NCI-H1092 (cell line): ENCODE measurements at regions not wholly inside any gene's neighbourhood (a gene's known extent, or its start where the extent isn't known, plus 50 kb on each side); places are given as distances from the start of the nearest gene placed in this dataset.
"Not testable (repeated sequence)": the region's sequence is repeated elsewhere in the genome, so short reads cannot be mapped to it uniquely, and the experiment has no call there.

Source experiments
- DNase-seq: peaks from one replicate; lab custom pipeline; 2025; lab: John Stamatoyannopoulos, UW

DNA sequence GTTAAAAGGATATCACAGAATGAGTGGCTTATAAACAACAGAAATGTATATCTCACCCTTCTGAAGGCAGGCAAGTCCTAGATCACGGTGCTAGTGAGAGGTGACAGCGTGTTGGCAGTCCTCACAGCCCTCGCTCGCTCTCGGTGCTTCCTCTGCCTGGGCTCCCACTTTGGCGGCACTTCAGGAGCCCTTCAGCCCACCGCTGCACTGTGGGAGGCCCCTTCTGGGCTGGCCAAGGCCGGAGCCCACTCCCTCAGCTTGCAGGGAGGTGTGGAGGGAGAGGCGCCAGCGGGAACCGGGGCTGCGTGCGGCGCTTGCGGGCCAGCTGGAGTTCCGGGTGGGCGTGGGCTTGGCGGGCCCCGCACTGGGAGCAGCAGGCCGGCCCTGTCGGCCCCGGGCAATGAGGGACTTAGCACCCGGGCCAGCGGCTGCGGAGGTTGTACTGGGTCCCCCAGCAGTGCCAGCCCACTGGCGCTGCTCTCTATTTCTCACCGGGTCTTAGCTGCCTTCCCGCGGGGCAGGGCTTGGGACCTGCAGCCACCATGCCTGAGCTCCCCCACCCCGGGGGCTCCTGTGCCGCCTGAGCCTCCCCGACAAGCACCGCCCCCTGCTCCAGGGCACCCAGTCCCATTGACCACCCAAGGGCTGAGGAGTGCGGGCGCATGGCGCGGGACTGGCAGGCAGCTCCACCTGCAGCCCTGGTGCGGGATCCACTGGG is 778.1 kb downstream of the DIPK2A start:
- not testable (repeated sequence) for DNase-seq

DNA sequence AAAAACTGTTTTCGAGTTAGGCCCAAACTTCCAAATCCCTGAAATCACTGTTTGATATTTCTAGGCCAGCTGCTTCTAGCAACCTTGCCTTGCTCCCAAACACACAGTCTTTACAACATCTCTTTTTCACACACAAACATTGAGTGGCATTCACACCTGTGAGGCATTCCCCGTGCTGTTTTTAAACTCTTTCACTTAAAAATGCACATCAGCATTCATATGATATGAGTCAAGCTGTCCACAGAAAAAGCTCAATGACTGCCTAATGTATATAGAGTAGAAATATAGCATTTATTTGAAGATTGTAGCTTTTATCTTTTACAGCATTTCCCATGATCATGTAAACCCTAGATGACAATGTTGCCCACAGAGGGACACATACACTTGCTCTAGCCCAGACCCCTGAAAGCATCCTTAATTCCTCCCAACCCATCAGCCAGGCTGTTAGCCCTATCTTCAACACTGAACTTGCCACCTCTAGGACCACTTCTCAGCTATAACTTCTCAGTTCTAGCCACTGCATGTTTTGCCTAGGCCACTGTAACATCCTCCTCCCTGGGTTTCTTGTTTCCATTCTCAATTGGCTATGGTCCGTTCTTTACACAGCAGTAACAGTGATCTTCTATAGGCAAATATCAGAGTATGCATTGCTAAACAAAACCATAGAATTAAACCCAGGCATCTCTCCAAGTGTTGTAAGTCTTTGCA is 782.6 kb downstream of the DIPK2A start:
- no peak for DNase-seq

DNA sequence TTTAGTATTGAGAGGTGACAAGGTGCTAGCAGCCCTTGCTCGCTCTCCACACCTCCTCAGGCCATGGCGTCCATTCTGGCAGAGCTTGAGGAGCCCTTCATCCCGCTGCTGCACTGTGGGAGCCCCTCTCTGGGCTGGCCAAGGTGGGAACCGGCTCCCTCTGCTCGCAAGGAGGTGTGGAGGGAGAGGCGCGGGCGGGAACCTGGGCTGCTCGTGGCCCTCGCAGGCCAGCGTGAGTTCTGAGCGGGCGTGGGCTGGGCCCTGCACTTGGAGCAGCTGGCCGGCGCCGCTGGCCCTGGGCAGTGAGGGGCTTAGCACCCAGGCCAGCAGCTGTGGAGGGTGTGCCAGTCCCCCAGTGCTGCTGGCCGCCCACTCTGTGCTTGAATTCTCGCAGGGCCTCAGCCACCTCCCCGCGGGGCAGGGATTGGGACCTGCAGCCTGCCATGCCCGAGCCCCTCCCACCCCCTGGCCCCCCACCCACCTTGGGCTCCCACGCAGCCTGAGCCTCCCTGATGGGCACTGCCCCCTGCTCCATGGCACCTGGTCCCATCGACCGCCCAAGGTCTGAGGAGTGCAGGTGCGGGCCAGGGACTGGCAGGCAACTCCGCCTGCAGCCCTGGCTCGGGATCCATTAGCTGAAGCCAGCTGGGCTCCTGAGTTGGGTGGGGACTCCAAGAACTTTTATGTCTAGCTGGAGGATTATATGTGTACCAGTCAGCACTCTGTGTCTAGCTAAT is 785.2 kb downstream of the DIPK2A start:
- no peak for DNase-seq

DNA sequence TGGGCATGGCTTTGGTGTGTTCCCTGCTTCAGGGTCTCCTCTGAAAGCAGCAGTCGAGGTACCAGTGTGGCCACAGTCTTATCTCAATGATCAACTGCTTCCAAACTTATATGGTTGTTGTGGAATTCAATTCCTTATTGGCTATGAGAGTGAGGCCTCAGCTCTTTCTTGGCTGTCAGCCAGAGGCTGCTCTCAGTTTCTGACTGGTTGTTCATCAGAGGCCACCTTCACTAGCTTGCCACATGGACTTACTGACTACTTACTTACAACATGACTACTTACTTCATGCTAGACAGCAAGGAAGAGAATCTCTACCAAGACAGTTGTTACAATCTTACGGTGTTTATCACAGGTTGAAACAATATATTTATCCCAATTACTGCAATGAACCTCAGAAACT is 789.2 kb downstream of the DIPK2A start:
- DNase-seq, result no peak

DNA sequence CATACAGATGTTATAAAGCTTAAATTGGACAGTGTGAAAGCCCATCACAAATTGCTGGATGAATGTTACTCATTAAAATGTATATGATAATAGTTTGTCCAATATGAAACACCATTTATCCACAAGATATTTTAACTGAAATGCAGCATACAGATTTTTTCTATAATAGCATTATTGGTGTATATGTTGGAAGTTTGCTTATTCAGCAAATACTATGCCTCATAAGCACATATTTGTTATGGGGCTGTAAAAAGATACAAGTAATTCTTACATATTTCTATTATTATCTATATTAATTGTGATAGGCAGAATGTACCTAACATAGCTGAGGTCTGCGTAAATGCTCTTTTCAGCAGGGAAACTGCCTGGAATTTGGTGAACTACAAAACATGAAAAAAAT is 790.5 kb downstream of the DIPK2A start:
- DNase-seq, result no peak

DNA sequence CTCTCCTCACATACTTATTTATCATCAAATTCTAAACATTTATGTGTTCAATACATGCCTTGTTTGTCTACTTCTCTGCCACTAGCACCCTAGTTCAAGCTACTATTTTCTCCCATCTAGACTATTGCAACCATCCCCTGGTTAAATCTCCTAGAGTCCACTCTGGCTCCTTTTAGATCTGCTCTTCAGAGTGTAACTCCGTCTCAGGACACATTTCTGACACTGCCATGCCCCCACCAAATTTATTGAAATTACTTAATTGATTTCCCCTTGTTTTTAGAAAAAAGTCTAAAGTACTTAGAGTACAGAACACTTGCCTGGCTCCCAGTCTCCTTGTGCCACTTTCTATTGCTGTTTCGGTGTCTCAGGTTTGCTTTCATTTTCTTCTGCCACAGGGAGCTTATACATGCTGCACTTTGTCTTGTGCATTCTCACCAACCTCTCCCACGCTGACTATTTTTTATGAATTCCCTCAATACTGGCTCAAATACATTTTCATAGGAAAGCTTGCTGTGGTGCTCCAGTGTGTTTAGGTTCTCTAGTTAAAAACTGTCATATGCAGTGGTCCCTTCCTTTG is 792.3 kb downstream of the DIPK2A start:
- DNase-seq, result no peak

DNA sequence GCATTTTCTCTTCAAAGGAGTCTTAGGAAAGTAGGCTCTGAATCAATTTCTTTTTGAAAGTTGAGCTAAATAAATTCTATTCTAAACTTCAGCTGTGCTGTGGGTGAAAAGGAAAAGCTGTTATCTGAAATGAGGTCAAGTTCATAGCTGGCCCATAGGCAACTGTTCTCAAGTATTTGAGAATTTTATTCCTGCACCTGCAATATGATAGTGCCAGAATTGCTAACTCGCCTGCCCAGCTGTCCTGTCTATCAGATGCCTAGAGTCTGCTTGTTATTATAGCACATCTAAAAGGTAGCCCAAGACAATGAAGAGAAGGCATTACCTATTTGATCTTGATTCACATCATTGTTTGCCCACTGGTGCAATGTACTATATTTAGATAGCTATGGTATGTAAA is 798.7 kb downstream of the DIPK2A start:
- no peak for DNase-seq

DNA sequence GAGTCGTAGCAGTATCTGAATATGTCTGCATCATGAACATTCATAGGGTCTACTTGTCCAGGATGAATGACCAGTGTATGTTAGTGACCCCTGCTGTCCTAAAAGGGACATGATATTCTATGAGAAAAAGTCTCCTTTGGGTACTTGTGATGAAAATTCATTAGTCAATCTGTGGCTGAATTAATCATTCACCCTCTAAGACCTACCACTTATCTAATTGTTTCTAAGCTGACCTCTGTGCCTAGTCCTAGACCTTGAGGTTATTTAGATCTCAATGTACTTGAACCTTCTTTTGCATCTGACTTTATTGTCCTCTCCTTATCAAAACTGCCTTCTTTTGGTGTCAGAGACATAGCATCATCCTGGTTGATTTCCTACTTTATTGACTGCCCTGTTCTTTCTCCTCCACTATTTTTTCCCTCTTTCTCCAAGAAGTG is 799.3 kb downstream of the DIPK2A start:
- DNase-seq, result no peak

DNA sequence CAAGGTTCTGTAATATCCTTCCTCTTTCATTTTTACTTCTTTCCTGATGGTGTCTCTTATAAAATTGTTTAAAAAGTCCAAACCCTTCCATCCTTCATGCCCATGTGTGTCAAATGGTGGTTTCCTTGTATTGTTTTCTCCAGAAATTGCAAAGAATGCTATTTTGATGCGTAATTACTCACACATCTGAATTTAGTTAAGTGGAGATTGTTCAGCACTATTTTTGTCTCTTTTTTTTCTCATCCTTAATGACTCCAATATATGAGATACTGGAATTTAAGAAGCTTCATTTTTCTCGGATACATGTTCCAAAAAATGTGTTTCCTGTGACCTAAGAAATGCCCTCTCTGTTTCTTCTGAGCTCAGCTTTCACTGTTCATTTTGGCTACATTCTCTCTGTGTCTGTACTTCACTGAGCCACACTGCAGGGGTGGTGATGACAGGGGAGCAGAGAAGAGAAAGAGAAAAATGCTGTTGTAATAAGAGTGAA is 799.8 kb downstream of the DIPK2A start:
- DNase-seq, result no peak

DNA sequence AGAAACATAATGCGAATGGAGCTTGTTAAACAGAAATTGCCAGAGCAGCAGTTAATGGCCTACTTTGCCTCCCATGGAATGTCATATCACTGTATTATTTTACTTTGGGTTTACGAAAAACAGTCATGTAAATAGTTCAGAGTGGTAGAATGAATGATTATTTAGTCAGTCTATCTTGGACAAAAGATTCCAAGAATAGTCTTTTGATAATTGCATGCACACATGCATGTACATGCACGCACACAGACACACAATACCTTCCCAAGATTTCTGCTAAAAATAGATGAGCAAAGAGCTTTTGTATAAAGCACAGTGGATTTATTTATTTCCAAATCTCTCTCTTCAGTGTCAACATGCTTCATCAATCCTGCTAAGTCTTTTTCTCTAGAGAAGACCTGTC is 800.7 kb downstream of the DIPK2A start:
- no peak for DNase-seq

DNA sequence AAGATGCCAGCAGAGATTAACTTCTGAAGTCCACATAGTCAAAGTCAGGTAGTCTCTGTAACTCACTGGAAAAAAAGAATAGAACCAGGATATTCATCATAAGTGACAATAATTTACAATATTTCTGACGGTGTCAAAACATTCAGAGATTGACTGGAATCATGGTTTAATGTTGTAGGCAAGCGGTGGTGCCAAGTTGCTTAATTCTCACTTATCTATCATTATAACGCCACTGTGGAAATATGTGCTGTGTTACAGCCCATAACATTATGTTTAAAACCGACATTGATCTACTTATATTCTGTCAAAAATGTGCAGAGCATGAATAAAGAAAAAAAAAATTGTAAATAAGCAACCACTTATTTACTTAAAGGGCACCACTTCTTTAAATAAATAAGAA is 801.7 kb downstream of the DIPK2A start:
- DNase-seq, result no peak

DNA sequence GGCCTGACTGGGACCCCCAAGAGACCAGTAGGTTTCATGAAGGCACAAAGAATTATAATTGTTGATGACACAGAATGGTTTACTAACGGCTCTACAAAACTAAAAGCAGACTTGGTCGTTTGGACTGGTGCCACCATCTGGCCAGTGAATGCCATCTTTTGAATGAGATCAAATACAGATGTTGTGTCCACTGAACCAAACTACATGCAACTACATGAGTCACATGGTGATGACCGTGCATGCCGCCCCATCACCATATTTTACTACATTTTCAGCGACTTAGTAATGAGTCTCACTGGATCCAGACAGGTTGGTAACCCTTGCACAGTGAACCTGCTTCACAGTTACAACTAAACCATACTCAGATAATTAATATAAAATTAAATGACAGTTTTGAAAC is 803.3 kb downstream of the DIPK2A start:
- no peak for DNase-seq

DNA sequence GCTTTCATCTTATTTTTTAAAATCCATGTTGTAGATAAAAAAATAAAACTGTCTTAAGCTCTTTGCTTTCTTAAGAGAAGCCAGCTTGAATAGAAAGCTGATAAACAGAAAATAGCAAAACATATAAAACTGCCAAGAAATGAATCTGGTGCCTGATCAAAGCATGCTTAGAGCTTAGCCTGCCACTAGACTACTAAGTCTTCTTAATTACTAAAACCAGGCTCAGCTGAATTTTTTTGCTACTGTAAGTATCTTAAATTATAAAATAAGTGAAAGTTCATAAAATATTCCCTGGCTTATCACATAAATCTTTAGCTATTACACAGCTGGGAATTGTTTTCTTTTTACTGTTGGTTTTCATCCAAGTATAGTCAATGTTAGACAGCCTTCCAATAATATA is 803.9 kb downstream of the DIPK2A start:
- no peak for DNase-seq

DNA sequence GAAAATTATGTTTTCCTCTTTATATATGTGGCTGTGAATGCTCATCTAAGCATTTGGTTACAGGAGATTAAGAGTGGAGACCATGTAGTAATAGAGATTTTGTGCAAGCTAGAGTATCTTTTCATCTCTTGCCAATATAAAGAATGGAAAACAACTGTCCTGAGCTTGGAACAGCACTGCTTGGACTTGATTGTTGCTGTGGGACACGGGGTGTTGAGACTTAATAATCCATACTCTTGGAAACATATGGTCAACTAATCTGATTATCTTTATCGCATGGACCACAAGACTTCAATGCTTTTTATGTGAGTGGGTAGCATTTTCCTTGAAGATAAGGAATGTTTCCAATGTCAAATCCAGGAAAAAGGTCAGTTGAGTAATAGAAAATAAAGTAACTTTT is 806.3 kb downstream of the DIPK2A start:
- DNase-seq, result no peak

DNA sequence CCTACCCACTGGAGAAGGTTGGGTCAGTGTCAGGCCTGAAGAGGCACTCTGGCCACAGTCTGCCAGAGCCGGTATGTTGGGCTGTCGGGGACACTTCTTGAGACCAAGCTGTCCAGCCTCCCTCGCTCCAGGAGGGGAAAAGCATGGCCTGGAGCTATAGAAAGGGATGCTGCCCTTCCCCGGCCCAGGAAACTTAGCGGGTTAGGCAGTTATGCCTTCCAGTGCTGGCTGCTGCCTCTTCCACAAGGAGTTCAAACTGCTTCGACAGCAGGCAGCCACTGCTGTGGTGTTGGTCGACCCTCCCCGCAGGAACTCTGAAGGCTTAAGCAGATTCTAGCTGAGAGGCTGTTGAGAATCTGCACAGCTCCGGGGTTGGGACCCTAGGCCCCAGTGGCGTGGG is 819.4 kb downstream of the DIPK2A start:
- DNase-seq, result no peak

DNA sequence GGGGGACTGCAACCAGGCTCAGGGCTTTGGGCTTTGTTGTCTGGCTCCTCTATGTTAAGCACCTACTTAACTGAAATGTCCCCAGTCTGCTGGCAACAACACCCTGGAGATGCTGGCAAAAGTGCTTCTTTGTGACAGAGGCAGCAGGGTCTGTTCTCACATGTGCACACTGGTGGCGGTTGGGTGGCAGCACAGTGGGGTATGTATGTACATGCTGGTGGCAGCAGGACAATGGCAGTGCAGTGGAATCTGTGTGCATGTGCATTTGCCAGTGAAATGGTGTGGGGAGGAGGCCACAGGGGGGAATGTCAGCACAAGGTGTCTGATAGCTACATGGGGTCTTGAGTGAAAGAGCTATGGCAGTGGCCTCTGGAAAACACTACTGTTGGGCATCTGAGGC is 830.3 kb downstream of the DIPK2A start:
- no peak for DNase-seq

DNA sequence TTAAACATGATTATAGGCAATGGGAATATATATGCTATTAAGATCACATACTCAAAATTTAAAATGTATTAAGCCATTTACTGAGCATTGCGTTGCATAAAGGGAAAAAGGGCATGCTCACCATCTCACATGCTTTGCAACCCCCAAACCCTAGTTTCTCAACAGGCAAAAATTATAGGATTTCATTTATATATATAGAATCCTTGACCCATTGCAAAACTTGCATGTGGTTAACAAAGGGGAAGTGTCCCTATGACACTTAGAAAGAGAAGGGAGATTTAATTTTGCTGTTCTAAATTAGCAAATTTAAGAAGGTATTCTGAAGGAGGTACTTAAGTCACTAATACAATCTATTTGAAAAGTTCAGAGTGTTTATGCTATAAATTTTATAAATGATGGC is 837.8 kb downstream of the DIPK2A start:
- DNase-seq, result no peak

DNA sequence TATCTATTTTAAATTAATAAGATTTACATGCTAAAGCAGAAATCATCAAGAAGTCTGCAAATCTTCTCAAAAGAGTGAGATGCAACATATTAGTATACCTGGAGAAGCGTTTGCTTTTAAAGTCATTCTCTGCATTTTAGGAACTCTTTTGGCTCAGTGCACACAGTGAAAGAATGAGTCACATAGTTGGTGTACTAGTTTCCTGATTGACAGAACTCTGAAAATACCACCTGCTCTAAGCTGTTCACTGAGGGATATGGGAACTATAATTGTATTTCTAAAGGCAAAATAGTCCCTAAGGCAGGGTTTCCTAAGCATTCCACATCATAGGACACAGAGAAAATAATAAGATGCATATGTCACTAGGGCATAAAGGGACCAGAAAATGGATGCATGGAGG is 838.5 kb downstream of the DIPK2A start:
- DNase-seq, result no peak

DNA sequence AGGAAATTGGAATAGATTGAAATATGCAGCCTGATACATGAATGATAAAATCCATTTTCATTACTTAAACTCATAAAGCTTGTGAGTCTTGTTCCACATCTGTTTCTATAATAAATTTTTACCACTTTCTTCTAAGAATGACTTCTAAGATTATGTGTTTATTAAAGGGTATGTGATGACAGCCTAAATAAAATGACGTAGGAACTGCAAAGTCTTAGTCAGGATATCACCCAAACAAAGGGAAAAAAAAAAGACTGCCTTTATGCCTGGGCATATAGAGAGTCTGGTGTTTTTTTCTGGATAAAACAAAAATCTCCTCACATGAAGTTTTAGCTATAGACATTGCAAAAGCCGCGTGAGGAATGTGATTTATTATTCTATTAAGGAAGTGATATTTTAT is 844.0 kb downstream of the DIPK2A start:
- no peak for DNase-seq

DNA sequence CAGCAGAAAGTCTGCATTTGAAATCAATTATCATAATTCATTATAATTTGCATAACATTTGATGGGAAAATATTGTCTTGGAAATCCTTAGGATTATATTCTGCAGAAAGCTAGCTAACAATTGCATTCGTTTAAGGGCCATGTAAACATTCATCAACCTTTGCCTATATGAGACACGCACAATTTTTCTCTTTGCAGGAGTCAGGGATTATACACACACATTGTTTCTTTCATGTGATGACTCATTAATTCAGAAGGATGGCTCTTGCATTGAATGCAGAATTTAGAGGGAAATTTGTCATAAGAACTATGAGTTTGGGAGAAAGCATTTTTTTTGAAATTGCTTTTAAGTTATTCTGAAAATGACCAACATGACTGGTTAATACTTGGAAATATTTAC is 844.7 kb downstream of the DIPK2A start:
- no peak for DNase-seq

DNA sequence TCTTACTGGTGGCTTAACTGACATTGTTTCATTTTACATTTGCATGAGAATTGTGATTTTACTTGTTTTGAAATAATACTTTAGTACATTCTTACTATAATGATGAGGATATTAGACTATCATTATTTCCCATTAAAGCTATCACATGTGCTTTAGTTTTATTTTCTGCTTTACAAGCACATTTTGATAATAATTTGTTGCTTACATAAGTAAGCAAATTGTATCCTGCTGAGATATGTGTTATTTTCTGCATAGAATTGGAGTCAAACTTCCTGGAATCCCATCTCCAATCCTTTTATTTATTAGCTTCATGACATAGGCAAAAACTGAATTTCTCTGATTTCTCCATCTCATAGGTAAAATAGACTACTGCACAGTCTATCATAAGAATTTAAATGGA is 847.4 kb downstream of the DIPK2A start:
- no peak for DNase-seq

DNA sequence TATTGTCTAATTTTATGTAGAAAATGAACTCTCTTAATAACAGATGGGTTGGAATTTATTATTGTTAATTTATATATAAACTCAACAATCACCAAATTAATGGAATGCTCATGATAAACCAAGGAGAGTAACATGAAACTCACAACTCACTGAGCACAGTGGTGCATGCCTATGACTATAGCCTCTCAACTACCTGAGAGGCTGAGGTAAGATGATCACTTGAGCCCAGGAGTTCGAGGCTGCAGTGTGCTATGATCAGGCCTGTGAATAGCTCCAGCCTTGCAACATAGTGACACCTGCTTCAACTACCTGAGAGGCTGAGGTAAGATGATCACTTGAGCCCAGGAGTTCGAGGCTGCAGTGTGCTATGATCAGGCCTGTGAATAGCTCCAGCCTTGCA is 848.6 kb downstream of the DIPK2A start:
- not testable (repeated sequence) for DNase-seq

DNA sequence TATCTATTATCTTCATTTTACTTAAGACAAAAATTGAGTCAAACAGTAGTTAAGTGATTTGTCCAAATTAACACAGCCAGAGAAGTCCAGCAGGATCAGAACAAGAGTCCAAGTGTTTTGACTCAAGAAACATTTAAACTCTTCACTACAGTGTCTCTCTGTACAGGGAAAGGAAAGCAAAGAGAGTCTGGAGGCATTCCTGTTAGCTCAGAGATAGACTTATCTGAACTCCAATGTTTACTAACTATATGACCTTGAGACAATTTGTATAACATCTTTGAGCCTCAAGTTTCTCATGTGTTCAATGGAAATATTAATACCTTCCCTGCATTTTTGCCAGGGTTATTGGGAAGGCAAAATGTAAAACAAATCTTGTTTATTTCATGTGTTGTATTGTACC is 849.1 kb downstream of the DIPK2A start:
- no peak for DNase-seq
